ENCODE measurements at regions not wholly inside any gene's neighbourhood (a gene's known extent, or its start where the extent isn't known, plus 50 kb on each side); places are given as distances from the start of the nearest gene placed in this dataset.

DNA sequence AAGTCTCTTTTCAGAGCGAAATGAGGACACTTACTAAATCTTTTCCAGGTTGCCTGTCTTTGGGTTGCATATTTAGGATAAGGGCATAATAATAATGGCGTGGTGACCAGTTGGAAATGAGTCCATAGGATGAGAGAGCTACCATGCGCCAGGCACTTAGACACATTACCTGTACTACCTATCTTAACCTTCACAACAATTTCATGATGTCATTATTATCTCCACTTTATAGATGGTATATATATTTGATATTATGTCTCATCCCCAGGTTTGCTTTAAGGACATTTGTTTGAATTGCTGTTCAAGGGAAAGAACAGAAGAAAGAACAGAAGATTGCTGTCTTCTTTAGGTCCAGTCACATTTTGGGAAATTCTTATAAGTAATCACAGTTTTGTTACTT is 182.0 kb upstream of the STARD13 start:
- no peak for DNase-seq (ENCODE audit: low spot score)

DNA sequence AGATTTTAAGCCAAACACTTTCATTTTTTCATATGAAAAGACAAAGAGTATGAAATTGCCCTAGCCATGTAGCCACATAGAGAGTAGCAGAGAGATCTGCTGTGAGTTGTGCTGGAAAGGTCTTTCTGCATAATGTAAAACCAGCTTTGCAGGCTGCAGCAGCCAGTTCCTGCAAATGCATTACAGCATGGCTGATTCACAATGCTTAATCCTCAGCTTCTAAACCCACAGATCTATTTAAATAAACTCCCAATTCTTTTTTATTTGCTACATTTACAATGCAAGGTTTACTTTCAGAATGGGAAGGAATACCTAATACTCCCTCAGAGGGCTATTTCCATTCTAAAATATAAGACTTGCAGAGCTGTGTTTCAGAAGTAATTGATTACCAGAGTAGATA is 185.6 kb upstream of the STARD13 start:
- no peak for DNase-seq (ENCODE audit: low spot score)

DNA sequence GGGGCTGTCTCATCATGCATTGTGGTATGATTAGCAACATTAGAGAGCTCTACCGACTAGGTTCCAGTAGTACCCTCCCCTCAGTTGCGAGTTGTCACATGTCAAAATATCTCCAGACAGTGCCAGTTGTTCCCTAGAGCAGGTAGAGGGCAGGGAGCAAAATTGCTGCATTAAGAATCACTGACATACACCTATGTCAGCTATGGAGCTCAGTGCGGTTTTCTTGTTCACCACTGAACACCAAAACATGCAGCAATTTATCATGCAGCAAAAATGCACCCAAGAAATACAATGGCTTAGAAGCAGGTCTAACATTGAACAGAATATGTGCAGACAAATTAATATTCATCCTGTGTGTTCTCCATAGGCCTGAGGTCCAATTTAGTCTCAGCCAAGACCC is 186.9 kb upstream of the STARD13 start:
- DNase-seq (ENCODE audit: low spot score) = no peak

DNA sequence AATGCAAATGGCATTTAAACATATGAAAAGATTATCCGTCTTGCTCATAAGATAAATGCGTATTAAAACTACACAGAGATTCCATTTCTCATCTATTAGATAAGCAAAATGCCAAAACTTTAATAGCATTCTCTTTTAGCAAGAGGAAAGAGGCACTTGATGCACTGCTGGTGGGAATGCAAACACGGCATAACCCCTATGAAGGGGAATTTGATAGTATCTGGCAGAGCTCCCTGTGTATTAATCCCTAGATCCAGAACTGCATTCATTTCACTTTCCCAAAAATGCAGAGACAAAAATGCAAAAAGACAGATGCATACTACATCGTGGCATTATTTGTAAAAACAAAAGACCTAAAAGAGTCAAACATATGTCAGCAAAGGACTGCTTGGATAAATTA is 193.6 kb upstream of the STARD13 start:
- DNase-seq (ENCODE audit: low spot score) = no peak

DNA sequence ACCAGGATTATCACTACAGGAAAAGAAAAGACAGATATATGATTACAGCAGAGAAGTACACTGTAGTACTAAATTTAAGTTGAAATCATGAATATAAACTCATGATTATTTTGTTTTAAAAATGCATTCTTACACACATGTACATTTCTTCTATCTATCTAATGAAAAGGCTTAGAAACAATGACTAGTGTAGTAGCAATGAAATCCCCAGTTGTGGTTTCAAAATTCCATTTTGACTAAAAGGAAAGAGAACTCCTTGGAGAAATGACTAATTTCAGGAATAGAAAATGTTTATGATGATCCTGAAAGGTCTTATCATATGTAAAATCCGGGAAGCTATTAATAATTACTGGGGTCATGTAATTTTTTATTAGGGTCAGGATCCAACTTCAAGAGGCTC is 195.0 kb upstream of the STARD13 start:
- DNase-seq (ENCODE audit: low spot score) = no peak

DNA sequence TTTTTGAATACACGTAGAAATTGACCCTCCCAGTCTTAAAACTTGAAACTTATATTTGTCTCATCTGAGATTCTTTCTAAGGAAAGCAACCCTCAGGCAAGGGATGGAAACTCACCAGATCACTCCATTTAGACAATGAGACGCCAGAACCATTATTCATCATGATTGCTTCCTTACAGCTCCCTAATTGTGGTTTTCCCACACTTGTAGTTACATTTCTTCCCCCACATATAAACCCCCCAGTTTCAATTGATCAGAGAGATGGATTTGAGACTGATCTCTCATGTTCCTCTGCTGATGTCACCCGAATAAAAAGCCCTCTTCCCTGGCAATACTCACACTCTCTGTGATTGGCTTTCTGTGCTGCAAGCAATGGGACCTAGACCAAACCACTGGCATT is 197.9 kb upstream of the STARD13 start:
- DNase-seq (ENCODE audit: low spot score) = no peak

DNA sequence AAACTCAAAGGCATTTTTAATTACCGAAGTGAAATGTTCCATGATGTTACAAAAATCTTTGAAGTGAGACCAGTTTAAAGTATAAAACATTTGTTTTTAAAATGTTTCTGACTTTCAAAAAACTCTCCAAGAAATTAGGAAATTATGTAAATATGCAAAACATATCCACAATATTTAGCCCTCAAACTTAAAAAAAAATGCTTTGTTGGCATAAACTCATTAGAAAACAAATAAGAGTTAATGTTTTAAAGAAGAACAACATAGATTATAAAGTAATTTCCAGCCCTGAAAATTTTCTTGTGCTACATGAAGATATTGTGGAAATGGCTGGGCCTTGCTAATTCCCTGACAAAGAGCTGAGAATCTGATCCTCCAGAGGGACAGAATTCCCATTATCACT is 199.7 kb upstream of the STARD13 start:
- no peak for DNase-seq (ENCODE audit: low spot score)

DNA sequence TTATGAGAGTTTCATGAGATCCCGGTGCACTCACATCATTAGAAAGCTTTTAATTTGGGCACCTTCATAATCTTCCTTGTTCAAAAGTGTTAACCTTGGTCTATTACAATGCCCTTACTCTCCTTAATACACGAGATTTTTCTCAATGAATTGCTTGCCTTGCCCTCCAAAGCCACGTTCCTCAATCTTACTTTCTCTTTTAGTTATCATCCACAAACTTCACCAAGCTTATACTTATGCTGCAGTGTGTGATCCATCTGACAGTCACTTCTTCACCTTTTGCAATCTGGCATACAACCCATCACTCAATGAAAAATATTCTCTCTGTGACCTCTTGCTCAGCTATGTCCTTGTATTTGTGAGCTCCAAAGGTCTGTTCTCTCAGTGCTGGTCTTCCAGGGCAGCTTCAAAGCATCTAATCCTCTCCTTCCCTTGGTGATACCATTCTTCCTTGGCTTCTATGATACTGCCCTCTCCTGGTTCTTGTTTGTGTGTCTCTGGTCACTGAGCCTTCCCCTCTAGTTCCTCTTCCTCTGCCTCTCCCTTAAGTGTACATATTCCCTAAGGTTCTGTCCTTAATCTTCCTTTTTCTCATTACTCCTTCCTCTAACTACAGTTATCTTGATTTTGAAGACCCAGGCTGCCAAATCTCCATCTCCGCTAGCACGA is 202.2 kb upstream of the STARD13 start:
- DNase-seq (ENCODE audit: low spot score) = peak; percentile 41

DNA sequence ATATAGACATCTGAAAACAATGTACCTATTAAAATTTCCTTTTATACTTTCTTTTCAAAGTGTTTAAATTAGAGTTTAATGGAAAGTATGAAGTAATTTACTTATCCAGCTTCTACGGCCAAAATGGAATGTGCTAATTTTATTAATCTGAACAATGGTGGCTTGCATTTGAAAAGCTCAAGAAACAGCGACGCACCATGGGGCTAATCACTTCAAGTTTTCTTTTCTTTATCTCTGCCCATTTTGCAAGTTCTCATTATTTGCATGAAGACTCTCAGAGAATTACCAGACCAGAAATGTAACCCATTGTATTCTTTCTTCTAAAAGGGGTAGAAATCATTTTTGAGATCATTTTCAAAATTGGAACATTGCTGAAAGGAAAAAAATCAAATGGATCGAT is 204.0 kb upstream of the STARD13 start:
- no peak for DNase-seq (ENCODE audit: low spot score)

DNA sequence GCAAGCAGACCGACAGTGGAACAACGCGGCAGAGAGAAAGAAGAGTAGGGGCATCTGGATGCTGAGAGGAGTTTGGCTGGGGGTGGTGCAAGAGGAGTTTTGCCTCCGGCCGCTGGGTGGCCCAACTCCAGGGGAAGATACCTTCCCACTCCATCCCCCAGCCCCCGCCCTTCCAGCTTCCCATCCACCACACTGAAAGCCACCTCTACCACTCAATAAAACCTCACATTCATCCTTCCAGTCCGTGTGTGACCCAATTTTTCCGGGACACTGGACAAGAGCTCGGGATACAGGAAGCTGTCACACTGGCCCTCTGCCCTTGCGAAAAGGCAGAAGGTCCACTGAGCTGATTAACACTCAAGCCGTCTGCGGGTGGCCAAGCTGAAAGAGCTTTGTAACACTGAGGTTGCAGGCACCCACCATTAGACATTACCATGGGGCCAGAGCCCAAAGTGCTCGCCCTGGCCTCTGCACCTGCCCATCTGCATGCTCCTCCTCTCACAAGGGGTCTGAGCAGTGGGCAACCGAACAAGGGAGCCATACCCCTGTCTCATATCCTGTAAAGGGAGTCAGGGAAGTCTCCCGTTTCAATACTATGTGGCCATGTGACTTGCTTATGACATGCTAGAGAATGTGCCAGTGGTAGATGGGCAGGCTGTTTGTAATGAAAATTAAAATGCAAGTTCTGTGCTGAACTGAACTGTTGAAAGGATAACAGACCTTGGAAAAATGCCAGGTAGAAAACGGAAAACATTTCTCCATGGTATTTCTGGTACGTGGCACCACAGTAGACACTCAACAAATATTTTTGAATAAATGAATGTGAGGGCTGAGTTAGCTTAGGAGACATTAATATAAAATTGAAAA is 205.1 kb upstream of the STARD13 start:
- no peak for DNase-seq (ENCODE audit: low spot score)

DNA sequence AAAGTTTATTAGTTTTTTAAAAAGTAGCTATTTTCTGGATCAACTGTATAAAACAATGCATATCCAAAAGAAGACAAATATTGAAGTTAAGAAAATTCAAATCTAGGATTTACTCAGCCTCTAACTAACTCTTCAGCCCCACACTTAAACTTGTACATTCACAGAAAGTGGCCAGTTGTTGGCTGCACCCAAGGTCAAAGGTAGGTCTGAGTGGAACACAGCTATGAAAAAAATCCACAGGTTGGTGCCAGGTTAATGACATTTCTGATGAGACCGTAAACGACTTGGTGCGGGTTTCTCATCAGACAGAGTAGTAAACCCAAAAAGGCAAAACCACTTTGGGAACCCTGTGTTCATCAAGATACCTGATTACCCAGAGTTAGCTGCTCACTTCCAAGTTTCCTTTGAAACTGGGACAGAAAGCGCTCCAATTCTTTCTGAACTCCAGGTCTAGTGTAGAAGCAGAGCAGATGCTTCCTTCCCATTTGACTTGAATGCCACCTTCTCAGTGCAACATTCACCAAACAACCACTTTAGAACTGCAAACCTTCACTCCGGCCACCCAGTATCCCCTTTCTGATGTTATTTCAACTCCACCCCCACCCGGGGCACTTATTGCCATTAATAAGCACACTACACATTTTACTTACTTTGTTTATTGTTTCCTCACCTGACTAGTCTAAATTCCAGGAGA is 208.3 kb upstream of the STARD13 start:
- no peak for DNase-seq (ENCODE audit: low spot score)

DNA sequence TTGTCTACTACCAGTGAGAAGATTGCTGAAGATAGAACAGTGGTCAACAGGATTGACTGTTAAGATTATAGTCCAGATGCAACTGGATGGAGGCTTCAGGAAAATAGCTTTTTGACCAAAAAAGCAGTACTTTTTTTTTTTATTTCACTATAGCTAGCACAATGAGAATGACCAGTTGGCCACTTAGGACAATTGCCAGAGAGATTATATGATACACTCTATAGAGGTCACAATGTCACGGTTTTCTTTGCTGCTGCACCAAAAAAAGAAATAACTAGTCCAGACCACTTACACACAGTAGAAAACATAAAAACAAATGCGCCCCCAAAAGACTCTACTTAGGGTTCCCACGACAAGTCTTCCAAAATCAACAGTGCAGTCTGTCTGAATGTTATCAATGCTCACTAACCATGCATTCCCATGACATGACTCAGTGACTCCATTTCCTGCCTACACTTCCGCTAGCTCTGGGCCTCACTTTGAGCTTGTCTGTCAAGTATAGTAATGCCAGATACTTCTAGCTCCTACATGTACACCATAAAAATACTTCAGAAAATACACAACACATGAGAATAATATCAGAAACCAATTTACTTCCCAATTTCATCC is 209.1 kb upstream of the STARD13 start:
- DNase-seq (ENCODE audit: low spot score) = no peak

DNA sequence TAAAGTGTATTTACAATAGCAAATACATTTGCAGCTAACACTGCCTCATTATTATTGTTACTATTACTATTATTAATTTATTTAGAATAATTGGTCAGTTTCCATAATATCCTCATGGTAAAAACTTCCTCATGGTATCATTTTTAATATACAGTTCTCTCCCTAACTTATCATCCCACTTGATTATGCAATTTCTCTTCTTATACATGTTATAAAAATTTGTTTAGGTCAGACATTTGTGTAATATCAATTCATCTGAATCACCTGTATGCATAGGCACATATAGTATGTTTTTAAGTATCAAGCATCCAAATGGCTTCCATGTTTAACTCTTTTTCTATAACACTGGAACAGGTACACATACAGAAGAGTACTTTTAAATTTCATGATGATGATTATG is 210.8 kb upstream of the STARD13 start:
- no peak for DNase-seq (ENCODE audit: low spot score)

DNA sequence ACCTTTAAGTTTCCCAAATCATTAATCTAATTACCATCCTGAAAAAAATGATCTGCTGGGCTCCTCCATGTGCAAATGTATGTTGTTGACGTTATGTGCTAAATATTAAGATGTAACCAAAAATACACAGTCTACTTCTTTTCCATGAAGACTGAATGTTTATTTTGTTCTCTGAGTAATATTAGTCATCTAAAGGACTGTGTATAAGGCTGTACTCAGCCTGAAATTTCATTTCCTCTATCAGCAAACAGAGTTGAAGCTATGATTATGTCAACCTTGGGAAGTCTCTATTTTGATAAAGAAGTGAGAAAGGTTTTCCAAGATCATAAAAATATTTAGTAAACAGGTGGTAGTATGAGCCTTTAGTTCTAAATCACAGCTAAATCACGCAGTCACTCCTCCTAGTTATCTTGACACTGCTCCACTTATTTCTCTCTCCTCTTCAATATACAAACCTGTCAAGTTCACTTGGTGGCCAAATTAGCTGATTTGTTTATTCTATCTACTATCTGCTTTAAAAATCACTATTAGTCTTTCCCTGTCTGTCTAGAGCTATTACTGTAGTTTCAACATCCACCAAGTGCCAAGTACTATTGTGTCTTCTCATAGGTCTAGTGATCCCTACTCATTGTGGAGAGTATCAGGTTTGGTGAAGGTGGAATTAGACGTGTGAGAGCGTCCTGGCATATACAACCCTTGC is 211.7 kb upstream of the STARD13 start:
- no peak for DNase-seq (ENCODE audit: low spot score)

DNA sequence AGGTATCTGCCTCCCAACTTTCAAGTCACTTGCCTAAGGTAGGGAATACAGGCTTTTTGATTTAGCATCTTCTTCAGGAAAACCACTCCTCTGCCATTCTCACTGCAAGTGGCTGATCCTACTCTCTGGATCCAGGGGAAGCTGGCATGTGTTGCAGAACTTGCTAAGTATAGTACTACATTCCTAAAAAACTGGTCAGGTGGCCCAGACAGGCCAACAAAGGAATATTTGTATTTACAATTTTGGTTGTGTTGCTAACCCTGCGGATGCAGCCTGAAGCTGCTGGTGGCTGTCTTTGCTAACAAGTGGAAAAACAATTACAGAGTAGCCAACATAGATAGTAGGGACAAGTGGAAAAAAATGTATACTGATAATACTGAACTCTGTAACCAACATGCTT is 222.5 kb upstream of the STARD13 start:
- no peak for DNase-seq (ENCODE audit: low spot score)

DNA sequence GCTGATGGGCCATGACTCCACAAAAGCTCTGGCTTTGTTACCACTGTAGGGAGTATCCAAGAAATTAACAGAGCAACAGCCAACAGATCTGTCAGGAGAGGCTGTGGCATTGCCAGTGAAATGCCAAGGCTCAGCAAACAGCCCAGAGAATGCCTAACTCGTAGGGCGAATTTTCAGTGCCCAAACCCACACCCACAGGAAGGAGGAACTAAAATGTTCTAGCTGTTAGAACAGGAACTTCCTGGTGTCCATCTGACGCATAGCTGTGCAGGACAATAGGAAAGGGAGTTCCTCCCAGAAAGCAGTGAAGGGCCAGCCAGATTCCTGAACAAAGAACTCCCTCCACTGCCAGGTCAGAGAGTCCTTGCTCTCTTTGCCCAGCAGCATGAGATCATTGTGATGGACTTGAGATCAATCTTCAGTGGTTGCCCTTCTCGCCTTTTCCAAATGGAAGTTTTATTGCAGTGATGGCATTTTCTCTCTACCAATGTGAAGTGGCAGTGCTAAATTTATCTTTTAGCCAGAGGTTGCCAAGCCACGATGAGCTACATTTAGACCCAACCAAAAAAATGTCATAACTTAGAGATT is 224.2 kb upstream of the STARD13 start:
- no peak for DNase-seq (ENCODE audit: low spot score)

DNA sequence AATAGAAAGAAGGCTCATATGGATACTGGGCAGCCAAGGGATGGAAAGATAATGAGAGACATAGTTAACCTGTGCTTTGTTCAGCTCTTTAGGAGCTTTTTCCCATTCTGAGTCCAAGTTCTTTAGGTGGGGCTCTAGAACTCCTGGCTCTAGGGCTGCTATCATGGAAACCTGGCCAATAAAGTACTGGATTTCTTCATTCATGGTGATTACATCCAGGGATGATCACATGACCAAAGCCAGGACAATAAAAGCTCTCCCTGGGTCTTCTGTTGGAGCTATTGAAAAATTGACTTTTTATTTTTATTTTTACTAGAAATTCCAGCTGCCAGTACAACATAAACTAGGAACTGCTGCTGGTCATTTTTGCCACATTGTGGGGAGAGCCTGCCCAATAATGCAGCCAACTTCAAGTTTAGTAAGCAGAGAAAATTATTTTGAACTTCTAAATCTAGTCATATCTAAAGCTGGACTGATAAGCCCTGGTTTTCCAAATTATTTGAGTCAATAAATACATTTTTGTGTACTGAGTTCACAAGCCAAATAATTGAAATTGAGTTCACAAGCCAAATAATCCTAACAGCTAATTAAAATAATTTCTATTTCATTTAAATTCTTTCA is 224.9 kb upstream of the STARD13 start:
- DNase-seq (ENCODE audit: low spot score) = no peak

DNA sequence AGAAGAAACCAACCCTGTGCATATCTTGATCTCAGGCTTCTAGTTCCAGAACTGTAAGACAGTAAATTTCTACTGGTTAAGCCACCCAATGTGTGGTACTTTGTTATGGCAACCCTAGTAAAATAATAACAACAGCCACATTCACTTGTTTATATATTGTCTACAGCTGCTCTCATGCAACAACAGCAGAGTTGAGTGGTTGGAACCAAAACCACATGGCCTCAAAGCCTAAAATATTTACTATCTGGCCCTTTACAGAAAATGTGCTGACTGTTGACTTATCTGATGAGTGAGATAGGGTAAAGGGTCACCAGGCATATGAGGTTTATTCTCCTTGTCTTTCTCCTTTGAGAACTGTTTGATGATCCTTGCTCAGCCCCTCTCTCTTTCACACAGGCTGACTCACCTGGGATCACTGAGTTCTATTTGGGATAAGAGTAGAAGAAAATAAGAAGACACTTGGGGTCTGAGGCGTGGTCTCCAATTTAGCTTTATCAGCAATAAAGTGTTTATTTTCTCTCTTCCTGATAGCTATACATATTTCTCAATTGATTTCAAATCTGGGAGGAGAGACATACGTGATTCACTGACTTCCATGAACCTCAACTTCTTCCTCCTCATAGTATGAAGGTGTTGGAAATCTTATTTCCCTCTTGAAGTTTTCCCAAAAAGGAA is 227.5 kb upstream of the STARD13 start:
- DNase-seq (ENCODE audit: low spot score) = no peak

DNA sequence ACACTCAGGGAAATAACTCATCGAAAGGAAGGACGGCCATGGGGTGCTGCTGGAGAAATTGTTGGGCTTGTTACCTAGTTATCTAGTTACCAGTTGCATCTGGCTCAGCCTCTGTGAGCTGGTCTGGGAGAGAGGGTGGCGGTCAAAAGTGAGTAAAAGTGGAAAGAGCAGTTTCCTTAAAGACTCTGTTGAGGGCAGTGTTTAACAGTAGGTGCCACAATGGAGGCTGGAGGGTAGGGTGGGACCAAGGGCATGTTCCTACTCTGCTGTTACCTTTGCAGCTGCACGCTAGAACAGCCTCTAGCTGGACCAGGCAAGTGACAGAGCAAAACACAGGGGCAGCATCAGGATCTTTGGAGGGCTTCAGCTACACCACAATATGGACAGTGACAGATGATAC is 228.8 kb upstream of the STARD13 start:
- DNase-seq (ENCODE audit: low spot score) = no peak

DNA sequence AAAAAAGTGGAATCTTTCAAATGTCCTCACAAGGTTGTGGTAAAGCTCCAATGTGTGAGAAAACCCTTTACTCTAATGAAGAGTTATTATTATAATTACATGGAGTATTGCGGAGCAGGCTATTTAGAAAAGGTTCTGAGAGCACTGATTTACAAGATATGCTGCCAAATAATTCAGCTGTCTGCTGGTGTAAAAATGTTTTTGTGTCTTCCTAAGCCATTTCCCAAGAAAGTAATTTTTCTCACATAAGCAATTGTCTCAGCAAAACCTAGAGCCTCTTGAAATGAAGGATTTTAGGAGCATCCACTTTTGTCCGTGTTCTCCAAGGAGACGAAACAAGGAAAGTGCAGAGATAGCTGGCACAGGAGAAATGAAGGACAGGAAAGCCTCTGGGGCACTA is 229.6 kb upstream of the STARD13 start:
- DNase-seq (ENCODE audit: low spot score) = no peak

DNA sequence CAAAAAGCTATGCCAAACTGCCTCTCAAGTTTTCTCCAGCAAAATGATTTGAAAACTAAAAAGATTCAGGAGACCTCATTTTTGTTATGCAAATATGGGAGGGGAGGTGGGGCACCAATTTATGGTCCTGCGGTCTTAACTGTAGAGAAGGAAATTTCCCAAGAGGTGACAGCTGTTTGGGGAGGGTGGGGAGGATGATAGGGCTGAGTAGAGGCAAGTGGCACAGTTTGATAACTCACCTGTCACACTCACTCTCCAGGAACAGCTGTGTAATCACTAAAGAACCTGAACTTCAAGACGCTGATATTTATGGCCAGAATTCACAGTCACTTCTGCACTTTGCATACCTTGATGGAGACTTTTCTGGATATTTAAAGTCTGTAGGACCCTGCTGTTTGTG is 232.9 kb upstream of the STARD13 start:
- no peak for DNase-seq (ENCODE audit: low spot score)

Data from NAMALWA (cell line).